Activated gamma-delta T cell treated with anti-CD3 and anti-CD28 coated beads, Interleukin-2, amount 50 U/mL, for 16 hours (primary cell): ENCODE measurements at regions not wholly inside any gene's neighbourhood (a gene's known extent, or its start where the extent isn't known, plus 50 kb on each side); places are given as distances from the start of the nearest gene placed in this dataset.

Experiments used
- DNase-seq: peaks from one replicate; pipeline ENCODE4 v3.0.0-alpha.2; 2020; ENCODE audit warnings: low read depth

- no peak for DNase-seq
Measured at GRCh38 chr6:2426561-2427340, 181.3 kb upstream of the GMDS start.

DNA sequence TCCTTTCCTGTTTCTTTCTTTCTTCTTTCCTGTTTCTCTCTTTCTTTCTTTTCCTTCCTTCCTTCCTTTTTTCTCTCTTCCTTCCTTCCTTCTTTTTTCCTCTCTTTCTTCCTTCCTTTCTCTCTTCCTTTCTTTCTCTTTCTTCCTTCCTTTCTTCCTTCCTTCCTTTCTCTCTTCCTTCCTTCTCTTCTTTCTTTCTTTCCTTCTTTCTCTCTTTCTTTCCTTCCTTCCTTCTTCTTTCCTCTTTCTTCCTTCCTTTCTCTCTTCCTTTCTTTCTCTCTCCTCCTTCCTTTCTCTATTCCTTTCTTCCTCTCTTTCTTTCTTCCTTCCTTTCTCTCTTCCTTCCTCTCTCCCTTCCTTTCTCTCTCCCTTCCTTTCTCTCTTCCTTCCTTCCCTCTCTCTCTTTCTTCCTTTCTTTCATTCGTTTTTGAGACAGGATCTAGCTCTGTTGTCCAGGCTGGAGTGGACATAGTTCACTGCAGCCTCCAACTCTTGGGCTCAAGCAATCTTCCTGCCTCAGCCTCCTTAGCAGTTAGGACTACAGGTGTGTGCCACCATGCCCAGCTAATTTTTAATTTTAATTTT is 170.8 kb upstream of the GMDS start:
- no peak for DNase-seq

DNA sequence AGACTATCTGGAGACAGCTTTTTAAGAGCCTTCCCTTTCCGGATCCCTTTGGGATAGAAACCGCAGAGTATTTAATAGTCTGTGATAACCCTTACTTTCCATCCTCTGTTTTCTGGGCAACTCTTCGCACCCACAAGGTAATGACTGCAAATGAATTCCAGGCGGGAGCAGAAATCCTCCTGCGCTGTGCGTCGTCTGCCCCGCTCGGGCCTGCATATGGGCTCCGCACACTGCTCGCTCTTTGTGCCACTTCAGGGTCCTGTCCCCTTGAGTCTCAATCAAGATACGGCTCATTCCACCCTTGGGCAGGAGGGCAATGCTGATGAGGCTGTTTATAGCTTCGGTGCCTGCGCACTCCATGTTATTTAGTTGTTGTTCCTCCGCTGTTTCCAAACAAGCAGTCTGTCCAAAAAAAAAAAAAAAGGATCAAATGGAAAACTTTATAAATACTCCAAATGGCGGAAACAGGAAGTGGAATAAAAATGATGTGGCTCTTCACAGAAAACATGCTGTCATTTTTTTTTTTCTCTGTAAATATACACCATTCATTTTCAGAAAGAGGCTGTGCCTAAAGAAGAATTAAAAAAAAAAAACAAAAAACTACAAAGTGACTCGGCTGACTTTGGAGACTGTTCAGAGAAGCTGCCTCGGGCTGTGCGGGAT is 169.6 kb upstream of the GMDS start:
- DNase-seq: no peak

DNA sequence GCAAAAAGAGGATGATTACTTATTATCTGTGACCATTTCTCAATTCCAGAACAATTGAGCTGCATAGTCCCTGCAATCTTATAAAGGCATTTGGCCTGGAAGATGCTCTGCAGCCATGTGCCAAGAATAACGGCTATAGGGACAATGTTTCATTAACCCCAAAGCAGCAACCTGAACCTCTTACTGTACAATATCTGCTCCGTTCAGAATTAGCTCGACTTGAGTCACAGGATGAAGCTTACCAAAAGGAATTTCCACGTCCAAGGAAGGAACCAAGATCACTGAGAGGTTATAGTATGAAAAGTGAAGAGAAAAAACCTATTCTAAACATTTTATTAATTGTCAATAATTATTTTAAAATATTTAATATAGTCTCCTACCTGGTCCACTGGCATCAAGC is 167.3 kb upstream of the GMDS start:
- no peak for DNase-seq

- DNase-seq: no peak
Measured at GRCh38 chr6:2410656-2411380, 165.4 kb upstream of the GMDS start.

GRCh38 chr6:2407525-2407924 is 162.1 kb upstream of the GMDS start:
- no peak for DNase-seq

DNA sequence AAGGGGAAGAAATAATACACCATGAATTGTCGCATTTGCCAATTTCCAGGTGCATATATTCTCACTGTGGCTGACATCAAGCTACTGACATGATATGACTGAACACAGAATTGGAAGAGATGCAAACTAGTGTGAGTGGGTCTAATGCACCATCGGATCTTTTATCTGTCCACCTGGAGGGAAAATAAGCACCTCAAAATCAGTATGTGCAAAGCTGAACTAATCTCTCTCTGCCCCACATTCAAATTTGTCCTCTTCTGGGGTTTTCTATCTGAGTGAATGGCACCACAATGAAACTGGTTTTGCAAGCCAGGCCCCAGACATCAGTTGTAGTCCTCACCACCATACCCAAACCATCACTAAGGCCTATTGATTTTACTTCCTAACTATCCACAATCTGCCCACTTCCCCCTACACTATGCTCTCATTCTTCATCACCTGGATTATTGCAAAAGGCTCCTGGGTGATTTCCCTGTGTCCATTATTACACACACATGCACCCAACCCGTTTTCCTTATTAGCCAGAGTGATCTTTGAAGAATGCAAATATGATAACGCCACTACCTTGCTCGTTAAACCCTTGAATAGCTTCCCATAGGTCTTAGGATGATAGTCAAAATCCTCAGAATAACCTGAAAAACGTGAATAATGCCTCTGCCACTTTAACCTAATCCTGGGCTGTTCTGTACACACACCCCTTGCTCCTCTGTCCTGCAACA is 159.0 kb upstream of the GMDS start:
- DNase-seq: no peak

- no peak for DNase-seq
Measured at GRCh38 chr6:2403546-2403945, 158.1 kb upstream of the GMDS start.

- DNase-seq: no peak
Measured at GRCh38 chr6:2396846-2397630, 151.6 kb upstream of the GMDS start.

DNA sequence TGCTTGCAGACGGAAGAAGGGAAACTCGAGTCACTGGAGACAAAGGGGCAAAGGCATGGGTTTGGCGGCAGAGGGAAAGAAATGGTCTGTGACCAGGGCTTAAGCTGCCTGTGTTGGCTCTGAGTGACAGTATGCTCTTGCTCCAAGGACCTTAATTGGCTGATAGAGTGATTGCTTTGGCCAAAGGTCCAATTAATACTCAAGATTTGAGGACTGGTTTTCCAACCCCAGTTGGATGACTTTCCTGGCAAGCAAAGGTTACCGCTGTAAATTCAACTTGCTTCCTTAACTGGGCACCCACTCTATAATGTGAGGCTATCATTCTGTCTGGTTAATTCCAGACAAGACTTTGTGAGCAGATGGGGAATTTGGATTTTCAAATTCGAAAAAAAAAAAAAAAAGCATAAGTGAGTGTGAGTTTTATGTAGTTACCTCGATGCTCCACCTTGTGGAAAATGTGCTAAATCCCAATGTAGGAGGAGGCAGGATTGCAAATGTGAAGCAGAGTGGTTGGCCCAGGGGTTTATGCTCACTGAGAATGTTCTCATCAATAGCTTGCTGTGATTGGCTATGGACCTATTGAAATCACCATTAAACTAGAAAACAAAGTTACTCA is 150.7 kb upstream of the GMDS start:
- DNase-seq: no peak

DNA sequence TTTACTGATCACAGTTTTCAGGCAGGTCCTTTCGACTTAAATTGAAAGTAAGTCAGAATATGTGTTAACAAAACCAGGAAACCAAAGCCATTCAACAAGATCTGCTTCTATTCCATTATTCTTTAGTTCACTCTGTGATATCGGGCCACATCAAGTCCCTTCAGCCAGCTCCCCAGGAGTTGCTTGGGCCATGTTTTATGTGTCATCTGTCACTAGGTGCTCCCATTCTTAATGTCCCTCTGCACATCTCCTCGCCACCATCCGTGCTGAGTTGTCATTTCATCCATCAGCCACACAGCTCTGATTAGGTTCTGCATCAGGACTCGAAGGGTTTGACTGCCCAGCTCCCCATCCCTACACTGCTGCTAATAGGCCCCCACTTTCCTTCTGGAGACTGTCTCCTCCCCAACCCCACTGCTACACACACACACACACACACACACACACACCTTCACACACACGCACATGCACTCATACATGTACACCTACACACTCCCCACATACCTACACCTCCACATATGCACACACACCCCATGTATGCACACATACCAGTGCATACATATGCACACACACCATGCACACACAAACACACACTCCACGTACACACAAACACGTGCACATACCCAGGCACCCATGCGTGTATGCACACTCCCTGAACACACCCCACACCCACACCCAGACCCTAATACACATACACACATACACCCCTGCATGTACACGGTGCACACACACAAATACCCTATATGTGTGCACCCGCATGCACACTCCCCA is 143.3 kb upstream of the GMDS start:
- DNase-seq: no peak

DNA sequence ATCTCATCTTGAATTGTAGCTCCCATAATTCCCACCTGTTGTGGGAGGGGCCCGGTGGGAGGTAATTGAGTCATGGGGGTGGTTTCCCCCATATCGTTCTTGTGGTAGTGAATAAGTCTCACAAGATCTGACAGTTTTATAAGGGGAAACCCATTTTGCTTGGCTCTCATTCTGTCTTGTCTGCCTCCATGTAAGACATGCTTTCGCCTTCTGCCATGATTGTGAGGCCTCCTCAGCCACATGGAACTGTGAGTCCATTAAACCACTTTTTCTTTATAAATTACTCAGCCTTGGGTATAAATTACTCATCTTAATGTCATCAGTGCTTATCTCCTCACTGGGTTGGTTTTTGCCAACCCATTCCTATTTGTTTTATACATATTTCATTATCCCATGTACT is 142.0 kb upstream of the GMDS start:
- DNase-seq: no peak

DNA sequence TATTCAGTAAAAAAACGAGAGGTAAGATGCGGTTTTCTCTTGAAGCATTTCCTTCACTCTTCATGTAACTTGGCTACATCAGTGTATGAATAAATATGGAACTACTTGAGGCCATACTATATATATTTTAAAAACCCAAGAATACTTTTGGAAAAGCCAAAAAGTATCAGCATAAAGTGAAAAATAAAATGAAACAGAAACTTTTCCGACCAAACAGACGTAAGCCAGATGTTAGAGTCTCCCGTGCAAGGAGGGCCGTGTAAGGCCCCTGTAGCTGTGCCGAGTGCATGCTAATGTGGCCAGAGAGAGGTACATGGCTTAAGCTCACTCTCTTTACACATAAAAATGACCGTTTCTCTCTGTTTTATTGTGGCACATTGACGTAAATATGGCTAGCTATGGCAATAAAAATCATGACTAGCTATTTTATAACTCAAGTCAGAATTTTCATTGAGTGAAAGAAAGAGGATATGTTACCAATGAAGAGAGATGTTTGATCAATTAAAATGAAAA is 140.1 kb upstream of the GMDS start:
- DNase-seq: no peak

GRCh38 chr6:2384528-2384927 is 139.1 kb upstream of the GMDS start:
- no peak for DNase-seq

DNA sequence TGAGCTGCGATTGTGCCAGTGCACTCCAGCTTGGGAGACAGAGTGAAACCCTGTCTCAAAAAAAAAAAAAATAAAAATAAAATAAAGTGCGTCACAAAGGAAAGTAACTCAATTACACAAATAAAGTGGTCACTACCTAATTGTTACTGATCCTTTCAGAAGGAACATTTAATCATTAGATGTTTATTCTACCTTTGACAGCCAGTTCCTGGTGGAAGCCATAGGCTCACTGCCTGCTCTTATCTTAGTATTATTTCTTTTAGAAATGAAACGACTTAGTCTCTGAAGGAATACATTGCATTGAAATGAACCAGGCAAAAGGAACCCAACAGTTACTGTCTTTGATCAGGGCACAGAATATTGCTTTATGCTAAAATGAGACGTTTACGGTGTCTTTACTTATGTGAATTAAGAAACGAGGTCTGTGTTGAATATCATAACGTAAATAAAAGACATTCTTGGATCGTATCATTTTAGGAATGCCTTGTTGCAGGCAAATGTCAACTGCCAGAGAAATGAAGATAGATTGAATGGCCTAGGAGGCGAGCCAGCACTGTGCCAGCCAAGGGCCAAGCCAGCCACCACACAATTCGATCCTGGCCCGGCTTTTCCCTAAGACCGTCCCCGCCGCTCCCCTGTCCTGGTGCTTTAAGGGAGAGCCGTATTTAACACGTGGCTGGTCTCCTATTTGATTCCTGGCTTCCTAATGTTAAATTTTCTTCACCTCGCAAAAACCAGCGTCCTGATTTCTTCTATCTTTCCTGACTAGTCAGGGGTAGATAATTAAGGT is 136.7 kb upstream of the GMDS start:
- no peak for DNase-seq

GRCh38 chr6:2378891-2379652 is 133.7 kb upstream of the GMDS start:
- no peak for DNase-seq

- no peak for DNase-seq
Measured at GRCh38 chr6:2378046-2378657, 132.7 kb upstream of the GMDS start.
